ENCODE measurements at regions not wholly inside any gene's neighbourhood (a gene's known extent, or its start where the extent isn't known, plus 50 kb on each side); places are given as distances from the start of the nearest gene placed in this dataset.

GRCh38 chr7:156527458-156527890 is 113.1 kb upstream of the RNF32 start:
- TF ChIP-seq CTCF (conservative IDR thresholded peaks at IDR 0.05; ENCODE audit: low read depth, low read length) (no peak), EZH2 (IDR thresholded peaks at IDR 0.05; ENCODE audit: borderline replicate concordance, low read depth, low read length, poor library complexity, severe bottlenecking) (no peak)
